22Rv1 (cell line): ENCODE measurements at regions not wholly inside any gene's neighbourhood (a gene's known extent, or its start where the extent isn't known, plus 50 kb on each side); places are given as distances from the start of the nearest gene placed in this dataset.

Experiments
- ZFX ChIP-seq: fragments of 450-650 bp; IDR thresholded peaks from 2 replicates; pipeline ENCODE4 v1.6.1; 2017; ENCODE audit warnings: antibody characterized with exemption, borderline replicate concordance
- TF ChIP-seq, protein P1 (sequence below): fragments of 450-650 bp; IDR thresholded peaks from 2 replicates; pipeline ENCODE4 v1.5.1; 2017; ENCODE audit warnings: mild to moderate bottlenecking

- TF ChIP-seq, protein P1, sequence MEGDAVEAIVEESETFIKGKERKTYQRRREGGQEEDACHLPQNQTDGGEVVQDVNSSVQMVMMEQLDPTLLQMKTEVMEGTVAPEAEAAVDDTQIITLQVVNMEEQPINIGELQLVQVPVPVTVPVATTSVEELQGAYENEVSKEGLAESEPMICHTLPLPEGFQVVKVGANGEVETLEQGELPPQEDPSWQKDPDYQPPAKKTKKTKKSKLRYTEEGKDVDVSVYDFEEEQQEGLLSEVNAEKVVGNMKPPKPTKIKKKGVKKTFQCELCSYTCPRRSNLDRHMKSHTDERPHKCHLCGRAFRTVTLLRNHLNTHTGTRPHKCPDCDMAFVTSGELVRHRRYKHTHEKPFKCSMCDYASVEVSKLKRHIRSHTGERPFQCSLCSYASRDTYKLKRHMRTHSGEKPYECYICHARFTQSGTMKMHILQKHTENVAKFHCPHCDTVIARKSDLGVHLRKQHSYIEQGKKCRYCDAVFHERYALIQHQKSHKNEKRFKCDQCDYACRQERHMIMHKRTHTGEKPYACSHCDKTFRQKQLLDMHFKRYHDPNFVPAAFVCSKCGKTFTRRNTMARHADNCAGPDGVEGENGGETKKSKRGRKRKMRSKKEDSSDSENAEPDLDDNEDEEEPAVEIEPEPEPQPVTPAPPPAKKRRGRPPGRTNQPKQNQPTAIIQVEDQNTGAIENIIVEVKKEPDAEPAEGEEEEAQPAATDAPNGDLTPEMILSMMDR, result no peak
- no peak for TF ChIP-seq ZFX
These were observed 79.9 kb upstream of the DRD2 start for GRCh38 chr11:113555071-113555619.
